H9 (cell line): ENCODE measurements at regions not wholly inside any gene's neighbourhood (a gene's known extent, or its start where the extent isn't known, plus 50 kb on each side); places are given as distances from the start of the nearest gene placed in this dataset.

Experiments used
- DNase-seq: peaks from one replicate; pipeline ENCODE4 v3.0.0-alpha.2; 2017
- H2AFZ ChIP-seq: one replicate; pipeline ENCODE4 v1.6.1; 2013; ENCODE audit warnings: mild to moderate bottlenecking, low read length, control low read depth, moderate library complexity
- H2AK5ac ChIP-seq: 2 replicates; pipeline ENCODE4 v1.6.1; 2013; ENCODE audit warnings: low read length, control low read depth, mixed read lengths; ENCODE audit not compliant: insufficient read length
- H2BK120ac ChIP-seq: one replicate; pipeline ENCODE4 v1.6.1; 2013; ENCODE audit warnings: low read depth, mild to moderate bottlenecking, low read length, control low read depth, inconsistent platforms; ENCODE audit not compliant: poor library complexity, severe bottlenecking
- H2BK12ac ChIP-seq: 2 replicates; pipeline ENCODE4 v1.6.1; 2013; ENCODE audit warnings: low read length, control low read depth, mixed read lengths, low read depth; ENCODE audit not compliant: insufficient read length
- H2BK15ac ChIP-seq: 2 replicates; pipeline ENCODE4 v1.6.1; 2013; ENCODE audit warnings: low read depth, low read length, control low read depth
- H2BK20ac ChIP-seq: one replicate; pipeline ENCODE4 v1.6.1; 2013; ENCODE audit warnings: low read depth, mild to moderate bottlenecking, low read length, control low read depth, inconsistent platforms; ENCODE audit not compliant: poor library complexity, severe bottlenecking
- H2BK5ac ChIP-seq: 2 replicates; pipeline ENCODE4 v1.6.1; 2013; ENCODE audit warnings: low read length, control low read depth, mixed read lengths; ENCODE audit not compliant: insufficient read length
- H3K14ac ChIP-seq: 2 replicates; pipeline ENCODE4 v1.6.1; 2013; ENCODE audit warnings: low read length, control low read depth; ENCODE audit not compliant: insufficient read depth
- H3K18ac ChIP-seq: 2 replicates; pipeline ENCODE4 v1.6.1; 2013; ENCODE audit warnings: low read depth, mild to moderate bottlenecking, mixed read lengths, low read length, control low read depth; ENCODE audit not compliant: insufficient read length
- H3K23ac ChIP-seq: 2 replicates; pipeline ENCODE4 v1.6.1; 2013; ENCODE audit warnings: low read length, control low read depth, mixed read lengths, low read depth; ENCODE audit not compliant: insufficient read length
- H3K23me2 ChIP-seq: 2 replicates; pipeline ENCODE4 v1.6.1; 2013; ENCODE audit warnings: low read depth, mild to moderate bottlenecking, mixed read lengths, low read length, control low read depth; ENCODE audit not compliant: insufficient read length, poor library complexity, severe bottlenecking
- H3K27ac ChIP-seq: 2 replicates; pipeline ENCODE4 v1.5.1; 2013; ENCODE audit warnings: low read length, control low read depth, mixed read lengths, low read depth; ENCODE audit not compliant: insufficient read length
- H3K27me3 ChIP-seq: 2 replicates; pipeline ENCODE4 v1.6.1; 2013; ENCODE audit warnings: low read length, control low read depth, inconsistent platforms; ENCODE audit not compliant: insufficient read depth
- H3K4ac ChIP-seq: 2 replicates; pipeline ENCODE4 v1.6.1; 2013; ENCODE audit warnings: low read depth, mild to moderate bottlenecking, control low read depth, inconsistent platforms, low read length, moderate library complexity
- H3K4me1 ChIP-seq: 2 replicates; pipeline ENCODE4 v1.6.1; 2013; ENCODE audit warnings: low read length, control low read depth, inconsistent platforms; ENCODE audit not compliant: insufficient read depth
- H3K4me2 ChIP-seq: 2 replicates; pipeline ENCODE4 v1.6.1; 2013; ENCODE audit warnings: low read length, control low read depth, mixed read lengths; ENCODE audit not compliant: insufficient read length, insufficient read depth
- H3K56ac ChIP-seq: 2 replicates; pipeline ENCODE4 v1.6.1; 2013; ENCODE audit warnings: low read depth, mild to moderate bottlenecking, mixed read lengths, low read length, control low read depth; ENCODE audit not compliant: insufficient read length
- H3K79me1 ChIP-seq: 2 replicates; pipeline ENCODE4 v1.6.1; 2013; ENCODE audit warnings: low read depth, mild to moderate bottlenecking, moderate library complexity, low read length, control low read depth, inconsistent platforms; ENCODE audit not compliant: insufficient read depth, poor library complexity, severe bottlenecking
- H3K79me2 ChIP-seq: 2 replicates; pipeline ENCODE4 v1.6.1; 2013; ENCODE audit warnings: low read length, control low read depth, inconsistent platforms; ENCODE audit not compliant: insufficient read depth
- H3K9ac ChIP-seq: 2 replicates; pipeline ENCODE4 v1.6.1; 2013; ENCODE audit warnings: low read length, control low read depth, mixed read lengths; ENCODE audit not compliant: insufficient read length; ENCODE audit errors: extremely low read depth
- H3K9me3 ChIP-seq: one replicate; pipeline ENCODE4 v1.6.1; 2013; ENCODE audit warnings: low read depth, low read length, inconsistent platforms; ENCODE audit not compliant: control insufficient read depth
- H3T11ph ChIP-seq: one replicate; pipeline ENCODE4 v1.6.1; 2013; ENCODE audit warnings: mild to moderate bottlenecking, low read length, control low read depth, inconsistent platforms
- H4K20me1 ChIP-seq: one replicate; pipeline ENCODE4 v1.6.1; 2013; ENCODE audit not compliant: control insufficient read depth, insufficient read length, insufficient read depth
- H4K5ac ChIP-seq: 2 replicates; pipeline ENCODE4 v1.6.1; 2013; ENCODE audit warnings: low read depth, mild to moderate bottlenecking, mixed read lengths, low read length, control low read depth; ENCODE audit not compliant: insufficient read length
- H4K8ac ChIP-seq: replicated peaks from 2 replicates; pipeline ENCODE4 v1.6.1; 2013; ENCODE audit warnings: low read length, control low read depth, mixed read lengths, low read depth; ENCODE audit not compliant: insufficient read length
- H4K91ac ChIP-seq: 2 replicates; pipeline ENCODE4 v1.6.1; 2013; ENCODE audit warnings: low read depth, mild to moderate bottlenecking, moderate library complexity, mixed read lengths, low read length, control low read depth; ENCODE audit not compliant: insufficient read length
- H3K27ac Mint-ChIP-seq, 3 experiments: 2 replicates in 2 of 3; 3 replicates in 1 of 3; pipeline ENCODE4 v1.8.0; 2020 to 2021; ENCODE audit warnings: mixed read lengths in 3 of 3, mild to moderate bottlenecking in 1 of 3, moderate library complexity in 1 of 3
- H3K27me3 Mint-ChIP-seq: 2 replicates; pipeline ENCODE4 v1.8.0; 2021; ENCODE audit warnings: low read depth, mild to moderate bottlenecking, moderate library complexity, mixed read lengths
- H3K36me3 Mint-ChIP-seq, 3 experiments: 2 replicates in 2 of 3; 3 replicates in 1 of 3; pipeline ENCODE4 v1.8.0; 2020 to 2021; ENCODE audit warnings: low read depth in 3 of 3, mixed read lengths in 3 of 3; ENCODE audit not compliant: insufficient read depth in 1 of 3
- H3K4me1 Mint-ChIP-seq, 2 experiments: 2 replicates each; pipeline ENCODE4 v1.8.0; 2020; ENCODE audit warnings: mixed read lengths in 2 of 2
- H3K4me3 Mint-ChIP-seq, 2 experiments: 2 replicates in 1 of 2; 3 replicates in 1 of 2; pipeline ENCODE4 v1.8.0; 2020 to 2021; ENCODE audit warnings: mild to moderate bottlenecking in 2 of 2, mixed read lengths in 2 of 2, moderate library complexity in 1 of 2
- H3K9me3 Mint-ChIP-seq, 2 experiments: 2 replicates in 1 of 2; 3 replicates in 1 of 2; pipeline ENCODE4 v1.8.0; 2020; ENCODE audit warnings: mild to moderate bottlenecking in 2 of 2, mixed read lengths in 2 of 2, moderate library complexity in 1 of 2
- WGBS: extraction: QIAGEN DNeasy Blood & Tissue Kit; methylation state at CpG from one replicate; pipeline ENCODE4 v1.1.7; 2013; ENCODE audit warnings: missing lambda C conversion rate, low lambda C conversion rate, mixed read lengths; ENCODE audit not compliant: insufficient read length; ENCODE audit errors: extremely low coverage; 5-methylcytosine and 5-hydroxymethylcytosine counted together
- TF ChIP-seq, protein P1 (sequence below): fragments of 200-600 bp; sonication (generic); conservative IDR thresholded peaks from 3 replicates; pipeline ENCODE4 v1.8.0; 2021; ENCODE audit warnings: antibody characterized with exemption, mild to moderate bottlenecking

DNA sequence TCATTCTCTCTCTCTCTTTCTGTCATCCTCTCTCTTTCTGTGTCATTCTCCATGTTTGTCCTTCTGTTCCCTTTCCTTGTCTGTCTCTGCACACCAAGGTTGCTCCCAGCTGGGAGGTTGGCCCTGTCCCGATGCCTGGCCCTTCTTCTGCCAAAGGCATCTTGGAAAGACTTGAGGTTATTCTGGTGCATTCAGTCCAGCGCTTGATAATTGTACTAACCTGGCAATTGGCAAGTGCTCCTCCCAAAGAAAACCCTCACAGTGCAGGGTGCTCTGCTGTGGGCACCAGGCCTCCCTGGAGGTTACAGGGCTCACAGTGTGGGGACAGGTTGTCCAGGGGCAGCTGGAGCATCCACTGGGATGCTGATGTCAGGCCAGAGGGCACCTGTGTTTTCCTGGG is 95.4 kb downstream of the GLI2 start:
- Histone ChIP-seq H3K4me1 (peaks cover 5% of the 10 kb centered on the region; the same call in 1 of the 2 replicates), H3K23ac (no peak overlapping the region), H4K20me1 (no peaks in the 10 kb centered on the region), H2BK120ac (no peak overlapping the region), H4K5ac (no peak overlapping the region), H3K23me2 (no peaks in the 10 kb centered on the region), H2AK5ac (no peak overlapping the region), H3K79me2 (no peaks in the 10 kb centered on the region; the same call in 1 of the 2 replicates), H2BK12ac (no peak overlapping the region), H3K27me3 (no peaks in the 10 kb centered on the region), H3K9me3 (no peaks in the 10 kb centered on the region), H4K91ac (no peak overlapping the region), H2BK15ac (no peak overlapping the region), H2BK20ac (no peak overlapping the region), H3K56ac (no peak overlapping the region), H3T11ph (no peak overlapping the region), H4K8ac (no peak overlapping the region), H3K9ac (no peak overlapping the region), H3K4ac (no peak overlapping the region), H3K79me1 (peaks cover 7% of the 10 kb centered on the region), H3K4me2 (no peak overlapping the region), H3K18ac (no peak overlapping the region), H3K27ac (no peak overlapping the region), H2AFZ (no peak overlapping the region), H3K14ac (no peak overlapping the region), H2BK5ac (no peak overlapping the region)
- no peaks in the 10 kb centered on the region; a peak in 1 of 5 replicates for H3K9me3 Mint-ChIP-seq
- no peak overlapping the region for H3K4me3 Mint-ChIP-seq
- TF ChIP-seq, protein P1, sequence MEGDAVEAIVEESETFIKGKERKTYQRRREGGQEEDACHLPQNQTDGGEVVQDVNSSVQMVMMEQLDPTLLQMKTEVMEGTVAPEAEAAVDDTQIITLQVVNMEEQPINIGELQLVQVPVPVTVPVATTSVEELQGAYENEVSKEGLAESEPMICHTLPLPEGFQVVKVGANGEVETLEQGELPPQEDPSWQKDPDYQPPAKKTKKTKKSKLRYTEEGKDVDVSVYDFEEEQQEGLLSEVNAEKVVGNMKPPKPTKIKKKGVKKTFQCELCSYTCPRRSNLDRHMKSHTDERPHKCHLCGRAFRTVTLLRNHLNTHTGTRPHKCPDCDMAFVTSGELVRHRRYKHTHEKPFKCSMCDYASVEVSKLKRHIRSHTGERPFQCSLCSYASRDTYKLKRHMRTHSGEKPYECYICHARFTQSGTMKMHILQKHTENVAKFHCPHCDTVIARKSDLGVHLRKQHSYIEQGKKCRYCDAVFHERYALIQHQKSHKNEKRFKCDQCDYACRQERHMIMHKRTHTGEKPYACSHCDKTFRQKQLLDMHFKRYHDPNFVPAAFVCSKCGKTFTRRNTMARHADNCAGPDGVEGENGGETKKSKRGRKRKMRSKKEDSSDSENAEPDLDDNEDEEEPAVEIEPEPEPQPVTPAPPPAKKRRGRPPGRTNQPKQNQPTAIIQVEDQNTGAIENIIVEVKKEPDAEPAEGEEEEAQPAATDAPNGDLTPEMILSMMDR = no peak
- no peak for DNase-seq
- no peaks in the 10 kb centered on the region; the same call in 1 of the 2 replicates for H3K27me3 Mint-ChIP-seq
- no CpG with 5 or more reads among the region's 2 CpGs for WGBS
- H3K36me3 Mint-ChIP-seq = peaks cover 4 to 15% (median 7%) of the 10 kb centered on the region in 3 experiments; a peak in 6 of 7 replicates
- peaks cover 37 to 46% of the 10 kb centered on the region in 2 experiments for H3K4me1 Mint-ChIP-seq
- peak overlapping the region in 1 of 3 experiments; percentile 26; a peak in 2 of 7 replicates for H3K27ac Mint-ChIP-seq
